Pancreas (tissue), 10 donors: ENCODE measurements at regions not wholly inside any gene's neighbourhood (a gene's known extent, or its start where the extent isn't known, plus 50 kb on each side); places are given as distances from the start of the nearest gene placed in this dataset.

ENCODE experiments used
- ATAC-seq, 4 donors: fragments of 200-7000 bp; cut with Tn5 transposase; one replicate each; pipeline versions ENCODE4 v1.8.0 to v1.9.1; 2020; ENCODE audit warnings: mild to moderate bottlenecking in 4 of 4, moderate library complexity in 4 of 4
- DNase-seq, 6 donors: peaks; one replicate each; pipeline ENCODE4 v3.0.0-alpha.2; 2020
- FAIRE-seq: peaks from 2 replicates; lab custom pipeline; 2012; peaks lifted over from hg19 to GRCh38; lab: Jason Lieb, UNC
- H3K27ac ChIP-seq, 4 donors: fragments of 200-600 bp; sonication (generic); 1 replicate in 3 of 4; 2 replicates in 1 of 4; pipeline versions ENCODE4 v1.5.0 to v1.8.0; 2020
- H3K27me3 ChIP-seq, 4 donors: fragments of 200-600 bp; one replicate each; pipeline ENCODE4 v1.8.0; 2021
- H3K36me3 ChIP-seq, 3 donors: fragments of 200-600 bp; sonication (generic) in 1 of 3; one replicate each; pipeline versions ENCODE4 v1.5.0 to v1.8.0; 2020 to 2021
- H3K4me1 ChIP-seq, 3 donors: fragments of 200-600 bp; one replicate each; pipeline ENCODE4 v1.8.0; 2021
- H3K4me3 ChIP-seq, 4 donors: fragments of 200-600 bp; sonication (generic) in 2 of 4; one replicate each; pipeline versions ENCODE4 v1.5.0 to v1.8.0; 2020 to 2021
- H3K9me3 ChIP-seq, 4 donors: fragments of 200-600 bp; one replicate each; pipeline ENCODE4 v1.8.0; 2021
- CTCF ChIP-seq, 4 donors: fragments of 200-600 bp; sonication (generic) in 3 of 4; IDR thresholded peaks; one replicate each; pipeline versions ENCODE4 v1.5.0 to v1.8.0; 2021; ENCODE audit warnings: antibody characterized with exemption in 4 of 4
- WGBS, 2 donors: extraction: QIAGEN DNeasy Blood & Tissue Kit; methylation state at CpG; one replicate each; pipeline ENCODE4 v1.1.7; 2013; 5-methylcytosine and 5-hydroxymethylcytosine counted together
- intact Hi-C, 3 donors: fragments of 100-400 bp; cut with DNase I; formaldehyde crosslinking; loops; one replicate each; pipeline versions ENCODE4 v1.11.1 to v1.14.2; 2022
- donor health status: healthy with polysubstance abuse.
- donor health status: DM: no; HTN: no; CAD: no; lungs with moderate emphysema.
- donor health status: DM: no; HTN: no; CAD: no.
- donor health status: control.
- donor health status: control.
- donor health status: Bipolar disorder and iron deficiency.
- donor health status: DM: yes; HTN: yes; CAD: no.
- donor health status: DM: no; HTN: no; CAD: no.
- donor health status: DM: no; HTN: no; CAD: no.
- donor health status: DM: yes; HTN: yes; CAD: no.

DNA sequence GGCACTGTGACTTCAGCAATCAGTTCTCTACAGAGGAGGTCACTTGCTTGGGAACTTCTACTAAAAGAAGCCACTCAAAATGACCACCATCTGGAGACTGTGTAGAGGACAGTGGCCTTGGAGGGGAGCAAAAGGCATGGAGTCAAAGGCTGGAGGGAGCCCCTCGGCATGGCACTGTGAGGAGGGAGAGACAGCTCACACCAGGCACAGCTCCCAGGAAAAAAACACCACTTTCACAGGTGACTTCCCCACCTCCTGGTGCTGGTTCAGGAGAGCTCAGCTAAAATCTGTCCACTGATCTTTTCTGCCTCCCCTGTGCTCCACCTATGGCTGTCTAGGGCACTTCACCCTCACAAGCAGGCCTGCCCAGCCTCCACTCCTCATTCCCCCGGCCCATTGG, 649.4 kb upstream of the MGMT start:
- Histone ChIP-seq H3K4me1 (no peaks in the 10 kb centered on the region), H3K27me3 (no peaks in the 10 kb centered on the region), H3K4me3 (no peak overlapping the region), H3K27ac (no peak overlapping the region), H3K36me3 (no peaks in the 10 kb centered on the region), H3K9me3 (no peaks in the 10 kb centered on the region)
- no peak for TF ChIP-seq CTCF (IDR thresholded peaks at IDR 0.05)
- 63 to 88% methylated on average over 2 of the region's 2 CpGs for WGBS, 2 donors
- no peak for ATAC-seq
- no peak for DNase-seq
- intact Hi-C loops, result no loop called here
- FAIRE-seq, result no peak

DNA sequence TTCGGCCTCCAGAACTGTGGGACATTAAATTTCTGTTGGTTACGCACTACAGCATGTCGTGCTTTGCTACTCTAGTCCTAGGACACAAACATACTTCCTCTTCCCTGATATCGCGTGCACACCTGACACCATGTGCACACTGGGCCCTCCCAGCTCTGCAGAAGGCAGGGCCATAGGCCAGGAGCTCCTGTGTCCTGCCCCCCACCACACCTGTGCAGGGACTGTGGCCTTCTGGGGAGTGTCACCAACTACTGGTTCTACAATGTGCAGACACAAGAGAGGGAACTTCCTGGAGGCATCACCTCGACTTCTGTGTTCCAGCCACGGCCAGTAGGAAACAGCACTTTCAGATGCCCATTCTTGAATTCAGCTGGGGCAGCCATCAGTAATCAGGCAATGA, 646.4 kb upstream of the MGMT start:
- no peaks in the 10 kb centered on the region for H3K4me1 ChIP-seq
- no peak overlapping the region for H3K27ac ChIP-seq
- no peak overlapping the region for H3K4me3 ChIP-seq
- intact Hi-C loops, result no loop called here
- WGBS, 2 donors, result 63 to 67% methylated on average over 7 of the region's 7 CpGs
- H3K36me3 ChIP-seq, result no peaks in the 10 kb centered on the region
- H3K27me3 ChIP-seq, result no peaks in the 10 kb centered on the region
- H3K9me3 ChIP-seq, result no peaks in the 10 kb centered on the region
- no peak for FAIRE-seq
- no peak for TF ChIP-seq CTCF (IDR thresholded peaks at IDR 0.05)
- no peak for ATAC-seq
- no peak for DNase-seq

- ATAC-seq (no peak), FAIRE-seq (no peak), DNase-seq (no peak)
- H3K27ac ChIP-seq, result no peak overlapping the region
- H3K9me3 ChIP-seq, result no peaks in the 10 kb centered on the region
- intact Hi-C loops, result no loop called here
- 64 to 67% methylated on average over 16 of the region's 16 CpGs for WGBS, 2 donors
- no peak for TF ChIP-seq CTCF (IDR thresholded peaks at IDR 0.05)
- no peaks in the 10 kb centered on the region for H3K4me1 ChIP-seq
- no peak overlapping the region for H3K4me3 ChIP-seq
- no peaks in the 10 kb centered on the region for H3K27me3 ChIP-seq
- H3K36me3 ChIP-seq, result no peaks in the 10 kb centered on the region
Measured at GRCh38 chr10:128823201-128823600, 643.8 kb upstream of the MGMT start.

DNA sequence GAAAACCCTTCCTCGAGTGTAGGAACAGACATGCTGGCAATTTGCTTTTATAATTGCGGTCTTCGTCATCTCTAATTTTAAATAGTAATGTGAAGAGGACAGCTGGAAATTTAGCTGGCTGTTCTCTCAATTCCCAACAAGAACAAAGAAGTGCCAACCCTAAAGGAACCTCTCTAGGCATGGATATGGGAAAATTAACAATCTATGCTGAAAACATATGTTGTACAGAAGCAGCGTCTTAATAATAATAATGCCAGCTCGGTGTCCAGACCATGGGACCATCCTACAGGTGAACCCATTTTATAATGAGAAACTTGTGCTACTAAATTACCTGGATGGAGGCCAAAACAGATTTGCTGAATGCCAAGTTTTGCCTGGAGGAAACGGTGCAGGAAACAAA, 641.4 kb upstream of the MGMT start:
- H3K27ac ChIP-seq, result no peak overlapping the region
- H3K9me3 ChIP-seq, result no peaks in the 10 kb centered on the region
- FAIRE-seq (no peak), ATAC-seq (no peak), DNase-seq (peak in 1 of 6 donors; percentile 19)
- 55 to 66% methylated on average over 6 of the region's 6 CpGs for WGBS, 2 donors
- intact Hi-C loops, result no loop called here
- H3K4me3 ChIP-seq, result no peak overlapping the region
- H3K36me3 ChIP-seq, result no peaks in the 10 kb centered on the region
- no peak for TF ChIP-seq CTCF (IDR thresholded peaks at IDR 0.05)
- H3K27me3 ChIP-seq, result no peaks in the 10 kb centered on the region
- no peaks in the 10 kb centered on the region for H3K4me1 ChIP-seq

GRCh38 chr10:128833671-128834070, 633.4 kb upstream of the MGMT start:
- 62 to 79% methylated on average over 5 of the region's 5 CpGs for WGBS, 2 donors
- Histone ChIP-seq H3K4me1 (no peaks in the 10 kb centered on the region), H3K4me3 (no peak overlapping the region), H3K36me3 (no peaks in the 10 kb centered on the region), H3K27ac (no peak overlapping the region), H3K9me3 (no peaks in the 10 kb centered on the region), H3K27me3 (no peaks in the 10 kb centered on the region)
- no peak for FAIRE-seq
- intact Hi-C loops, result no loop called here
- ATAC-seq, result no peak
- TF ChIP-seq CTCF (IDR thresholded peaks at IDR 0.05), result no peak
- DNase-seq, result no peak
